ENCODE measurements at regions not wholly inside any gene's neighbourhood (a gene's known extent, or its start where the extent isn't known, plus 50 kb on each side); places are given as distances from the start of the nearest gene placed in this dataset.
"Not testable (repeated sequence)": the region's sequence is repeated elsewhere in the genome, so short reads cannot be mapped to it uniquely, and the experiment has no call there.

DNA sequence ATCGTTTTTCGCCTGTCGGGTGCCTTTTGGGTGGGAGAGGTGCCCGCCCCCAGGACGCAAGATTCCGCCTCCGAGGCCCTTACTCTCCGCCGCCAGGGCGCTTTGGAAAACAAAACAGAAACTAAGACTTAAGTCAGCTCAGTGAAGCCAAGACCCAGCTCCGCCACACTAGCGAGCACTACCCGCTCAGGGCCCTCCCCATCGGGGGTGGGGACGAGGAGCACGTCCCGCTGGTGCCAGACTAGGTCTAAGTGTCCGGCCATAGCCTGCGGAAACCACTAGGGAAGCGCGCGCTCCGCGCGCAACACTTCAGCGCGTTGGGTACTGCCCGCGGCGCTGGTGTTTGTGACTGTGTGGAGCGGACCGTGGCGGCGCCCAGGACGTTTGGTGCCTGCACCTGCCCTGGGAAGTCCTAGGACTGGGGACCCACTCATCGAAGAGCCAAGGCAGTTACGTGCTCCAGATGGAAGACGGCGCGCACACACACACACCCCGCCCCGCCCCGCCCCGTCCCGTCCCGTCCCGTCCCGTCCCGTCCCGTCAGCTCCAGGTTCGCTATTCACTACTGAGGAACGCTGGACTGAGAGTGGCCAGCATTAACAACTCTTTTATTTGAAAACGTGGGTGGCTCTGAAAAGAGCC is 57.6 kb upstream of the BOLA1 start:
- not testable (repeated sequence) for DNase-seq

GRCh38 chr1:149842458-149843064 is 56.8 kb upstream of the BOLA1 start:
- not testable (repeated sequence) for DNase-seq

DNA sequence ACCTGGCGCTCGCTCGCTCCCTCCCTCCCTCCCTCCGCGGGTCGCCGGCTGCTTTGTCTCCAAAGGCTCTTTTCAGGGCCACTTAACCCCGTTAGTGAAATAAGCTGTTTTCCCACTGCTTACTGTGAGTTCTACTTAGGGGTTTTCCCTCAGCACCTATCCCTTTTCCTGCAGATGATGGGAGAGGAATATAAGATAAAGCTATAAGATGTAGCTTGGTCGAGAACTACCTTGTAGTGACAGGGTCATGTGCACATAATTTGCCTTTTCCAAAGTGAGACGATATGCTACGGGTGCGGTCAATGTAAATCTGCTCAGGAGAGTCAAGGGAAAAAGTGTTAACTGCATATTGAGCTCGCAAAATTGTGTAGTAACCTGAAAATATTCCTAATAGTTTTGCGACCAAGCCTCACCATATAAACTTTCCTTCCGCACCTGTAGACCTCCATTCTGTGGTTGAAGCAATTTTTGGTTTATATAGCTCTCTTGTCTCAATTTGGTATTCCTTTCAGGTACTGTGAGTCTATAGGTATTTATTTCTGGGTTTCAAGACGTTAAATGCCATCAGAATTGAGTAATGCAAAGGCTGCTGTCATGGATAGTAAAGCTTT is 55.8 kb upstream of the BOLA1 start:
- DNase-seq: no peak

GRCh38 chr1:149844101-149844500 is 55.3 kb upstream of the BOLA1 start:
- peak; percentile 59 for DNase-seq

GRCh38 chr1:149844650-149845255 is 54.6 kb upstream of the BOLA1 start:
- no peak for DNase-seq

DNA sequence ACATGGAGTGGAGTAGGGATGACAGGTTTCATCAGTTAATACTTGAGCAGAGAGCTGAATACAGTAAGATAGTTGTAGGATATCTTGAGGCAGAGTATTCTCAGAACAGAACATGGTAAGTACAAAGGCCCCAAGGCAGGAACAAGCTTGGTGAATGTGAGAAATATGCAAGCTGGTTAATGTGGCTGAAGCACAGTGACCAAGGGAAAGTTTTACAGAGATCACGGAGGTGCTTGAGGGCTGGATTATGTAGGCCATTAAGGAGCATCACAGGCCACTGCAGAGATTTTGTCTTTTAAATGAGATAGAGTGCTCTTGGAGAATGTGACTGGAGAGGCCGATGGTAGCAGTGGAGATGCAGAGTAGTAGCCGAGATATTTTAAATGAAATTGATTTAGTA is 54.0 kb upstream of the BOLA1 start:
- DNase-seq: no peak

DNA sequence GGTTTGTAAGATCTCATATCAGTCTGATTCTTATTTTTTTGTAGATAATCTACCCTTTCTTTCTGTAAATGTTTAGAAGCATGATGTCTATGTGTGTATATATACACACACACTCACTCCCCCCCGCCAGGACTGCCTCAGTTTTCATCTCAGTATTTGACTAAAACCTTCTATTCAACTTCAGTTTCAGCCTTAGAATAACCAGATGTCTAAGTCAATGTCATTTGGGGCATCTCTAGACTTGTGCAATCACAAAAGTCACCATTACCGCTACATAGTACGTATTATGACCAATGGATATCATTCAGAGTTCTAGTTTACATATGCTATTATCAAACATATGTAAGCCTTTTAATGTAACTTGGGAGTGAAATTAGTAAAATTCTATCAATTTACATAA is 53.3 kb upstream of the BOLA1 start:
- no peak for DNase-seq

- DNase-seq: no peak
Measured at GRCh38 chr1:149846593-149847466, 52.5 kb upstream of the BOLA1 start.

DNA sequence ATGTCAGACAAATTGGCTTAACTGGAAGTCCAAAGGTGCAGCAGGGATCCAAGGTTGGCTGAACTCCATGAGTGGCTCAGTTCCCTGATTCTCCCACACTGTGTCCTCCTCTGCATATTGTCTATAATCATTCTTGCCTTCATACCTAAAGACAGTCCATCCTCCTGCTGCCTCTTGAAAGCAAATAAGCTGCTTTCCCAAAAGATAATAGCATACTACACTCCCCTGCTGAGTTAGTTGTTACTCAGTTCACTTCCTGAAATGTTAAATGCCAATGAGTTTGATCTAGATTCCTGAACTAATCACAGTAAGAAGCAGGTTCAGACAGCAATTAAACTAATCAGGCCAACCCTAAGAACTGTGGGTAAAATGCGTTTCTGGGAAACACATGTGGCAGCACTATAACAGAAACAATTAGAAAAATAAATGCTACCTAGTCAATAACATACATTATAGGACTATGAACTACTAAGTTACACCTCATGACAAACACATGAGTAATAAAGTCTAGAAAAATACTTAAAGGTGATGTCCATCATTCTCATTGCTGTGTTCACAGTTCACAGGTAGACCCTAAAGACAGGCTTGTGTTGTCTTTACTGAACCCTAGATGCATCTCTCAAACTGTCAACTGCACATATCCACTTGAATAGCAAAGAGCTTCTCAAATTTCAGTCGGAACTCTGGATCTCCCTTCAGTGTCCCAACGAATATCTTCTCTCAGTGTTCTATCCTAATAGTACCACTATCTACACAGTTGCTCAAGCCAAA is 50.8 kb upstream of the BOLA1 start:
- DNase-seq: peak; percentile 65

GRCh38 chr1:149849111-149849946 is 50.0 kb upstream of the BOLA1 start:
- DNase-seq: peak; percentile 60

Data from OCI-M1 (cell line).